Nephron progenitor cell (in vitro differentiated cells): ENCODE measurements at regions not wholly inside any gene's neighbourhood (a gene's known extent, or its start where the extent isn't known, plus 50 kb on each side); places are given as distances from the start of the nearest gene placed in this dataset.

Experiments
- DNase-seq: peaks from one replicate; pipeline ENCODE4 v3.0.0; 2021
- H3K27ac Mint-ChIP-seq: 2 replicates; pipeline ENCODE4 v1.8.0; 2021; ENCODE audit warnings: mild to moderate bottlenecking, moderate library complexity, mixed read lengths
- H3K27me3 Mint-ChIP-seq: 2 replicates; pipeline ENCODE4 v1.8.0; 2021; ENCODE audit warnings: mild to moderate bottlenecking, low read depth, mixed read lengths; ENCODE audit not compliant: poor library complexity
- H3K36me3 Mint-ChIP-seq: 2 replicates; pipeline ENCODE4 v1.8.0; 2021; ENCODE audit warnings: low read depth, mixed read lengths
- H3K4me1 Mint-ChIP-seq: 2 replicates; pipeline ENCODE4 v1.8.0; 2021; ENCODE audit warnings: mixed read lengths
- H3K4me3 Mint-ChIP-seq: 2 replicates; pipeline ENCODE4 v1.8.0; 2021; ENCODE audit warnings: mild to moderate bottlenecking, moderate library complexity, mixed read lengths
- H3K9me3 Mint-ChIP-seq: 2 replicates; pipeline ENCODE4 v1.8.0; 2021; ENCODE audit warnings: mild to moderate bottlenecking, moderate library complexity, mixed read lengths
- TF ChIP-seq, protein P1 (sequence below): fragments of 200-600 bp; sonication (generic); IDR thresholded peaks from 2 replicates; pipeline ENCODE4 v1.5.0; 2021; ENCODE audit warnings: antibody characterized with exemption

DNA sequence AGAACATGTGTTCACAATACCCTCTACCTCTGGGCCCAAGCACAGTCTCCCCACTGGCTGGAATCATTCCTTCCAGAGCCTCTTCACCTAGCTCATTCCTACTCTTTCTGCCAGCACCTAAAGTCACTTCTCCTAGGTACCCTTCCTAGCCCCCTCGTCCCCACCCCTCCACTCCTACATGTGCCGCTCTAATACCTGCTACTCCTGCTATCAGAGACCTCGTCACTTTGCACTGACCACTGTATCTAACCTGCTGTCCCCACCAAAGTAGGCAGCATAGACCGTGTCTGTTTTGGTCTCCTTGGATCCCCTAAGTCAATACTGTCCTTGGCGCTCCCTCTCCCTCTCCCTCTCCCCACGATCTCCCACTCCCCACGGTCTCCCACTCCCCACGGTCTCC lies 53.2 kb upstream of the PKDCC start:
- H3K27ac Mint-ChIP-seq = no peak overlapping the region
- H3K4me1 Mint-ChIP-seq = peaks cover 68% of the 10 kb centered on the region
- TF ChIP-seq, protein P1, sequence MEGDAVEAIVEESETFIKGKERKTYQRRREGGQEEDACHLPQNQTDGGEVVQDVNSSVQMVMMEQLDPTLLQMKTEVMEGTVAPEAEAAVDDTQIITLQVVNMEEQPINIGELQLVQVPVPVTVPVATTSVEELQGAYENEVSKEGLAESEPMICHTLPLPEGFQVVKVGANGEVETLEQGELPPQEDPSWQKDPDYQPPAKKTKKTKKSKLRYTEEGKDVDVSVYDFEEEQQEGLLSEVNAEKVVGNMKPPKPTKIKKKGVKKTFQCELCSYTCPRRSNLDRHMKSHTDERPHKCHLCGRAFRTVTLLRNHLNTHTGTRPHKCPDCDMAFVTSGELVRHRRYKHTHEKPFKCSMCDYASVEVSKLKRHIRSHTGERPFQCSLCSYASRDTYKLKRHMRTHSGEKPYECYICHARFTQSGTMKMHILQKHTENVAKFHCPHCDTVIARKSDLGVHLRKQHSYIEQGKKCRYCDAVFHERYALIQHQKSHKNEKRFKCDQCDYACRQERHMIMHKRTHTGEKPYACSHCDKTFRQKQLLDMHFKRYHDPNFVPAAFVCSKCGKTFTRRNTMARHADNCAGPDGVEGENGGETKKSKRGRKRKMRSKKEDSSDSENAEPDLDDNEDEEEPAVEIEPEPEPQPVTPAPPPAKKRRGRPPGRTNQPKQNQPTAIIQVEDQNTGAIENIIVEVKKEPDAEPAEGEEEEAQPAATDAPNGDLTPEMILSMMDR = no peak
- H3K9me3 Mint-ChIP-seq = peaks cover 14% of the 10 kb centered on the region
- no peak for DNase-seq
- H3K4me3 Mint-ChIP-seq = no peak overlapping the region
- no peaks in the 10 kb centered on the region for H3K36me3 Mint-ChIP-seq
- H3K27me3 Mint-ChIP-seq = peaks cover 19% of the 10 kb centered on the region

GRCh38 chr2:41997561-41997960 lies 50.3 kb upstream of the PKDCC start:
- no peak for DNase-seq
- Mint-ChIP-seq H3K27me3 (peaks cover 25% of the 10 kb centered on the region), H3K36me3 (no peaks in the 10 kb centered on the region), H3K4me3 (no peak overlapping the region), H3K9me3 (peaks cover 27% of the 10 kb centered on the region), H3K4me1 (peaks cover 73% of the 10 kb centered on the region), H3K27ac (no peak overlapping the region)
- TF ChIP-seq, protein P1 = no peak
